ENCODE measurements at regions not wholly inside any gene's neighbourhood (a gene's known extent, or its start where the extent isn't known, plus 50 kb on each side); places are given as distances from the start of the nearest gene placed in this dataset.

- Histone ChIP-seq H3K9me3 (replicated peaks) (peaks cover 2% of the 10 kb centered on the region), H3K4me1 (peaks cover 5% of the 10 kb centered on the region), H3K36me3 (no peaks in the 10 kb centered on the region), H3K27ac (replicated peaks) (no peak overlapping the region), H3K4me3 (no peak overlapping the region), H3K27me3 (ENCODE audit: low read depth) (peaks cover 61% of the 10 kb centered on the region)
- intact Hi-C loops (cut with micrococcal nuclease): no loop called here
- TF ChIP-seq CTCF (IDR thresholded peaks at IDR 0.05; ENCODE audit: borderline replicate concordance): no peak
- no peak for DNase-seq
Measured at GRCh38 chr2:173556816-173557215, 202.1 kb downstream of the CDCA7 start.

- TF ChIP-seq CTCF (IDR thresholded peaks at IDR 0.05; ENCODE audit: borderline replicate concordance): no peak
- Histone ChIP-seq H3K27ac (replicated peaks) (no peak overlapping the region), H3K36me3 (no peaks in the 10 kb centered on the region), H3K4me3 (no peak overlapping the region), H3K4me1 (peaks cover 5% of the 10 kb centered on the region), H3K9me3 (replicated peaks) (peaks cover 5% of the 10 kb centered on the region), H3K27me3 (ENCODE audit: low read depth) (peaks cover 61% of the 10 kb centered on the region)
- intact Hi-C loops (cut with micrococcal nuclease): no loop called here
- DNase-seq: no peak
Measured at GRCh38 chr2:173557497-173557896, 202.8 kb downstream of the CDCA7 start.

GRCh38 chr2:173567493-173567892 lies 212.8 kb downstream of the CDCA7 start:
- DNase-seq: no peak
- intact Hi-C loops (cut with micrococcal nuclease): no loop called here
- Histone ChIP-seq H3K36me3 (no peaks in the 10 kb centered on the region), H3K4me3 (no peak overlapping the region), H3K27ac (replicated peaks) (no peak overlapping the region), H3K27me3 (ENCODE audit: low read depth) (no peaks in the 10 kb centered on the region), H3K4me1 (peaks cover 6% of the 10 kb centered on the region), H3K9me3 (replicated peaks) (no peaks in the 10 kb centered on the region)
- TF ChIP-seq CTCF (IDR thresholded peaks at IDR 0.05; ENCODE audit: borderline replicate concordance): no peak

GRCh38 chr2:173568054-173568453 lies 213.4 kb downstream of the CDCA7 start:
- Histone ChIP-seq H3K4me3 (no peak overlapping the region), H3K27me3 (ENCODE audit: low read depth) (no peaks in the 10 kb centered on the region), H3K27ac (replicated peaks) (no peak overlapping the region), H3K4me1 (peaks cover 6% of the 10 kb centered on the region), H3K36me3 (no peaks in the 10 kb centered on the region), H3K9me3 (replicated peaks) (no peaks in the 10 kb centered on the region)
- TF ChIP-seq CTCF (IDR thresholded peaks at IDR 0.05; ENCODE audit: borderline replicate concordance): peak; percentile 46
- no peak for DNase-seq
- intact Hi-C loops (cut with micrococcal nuclease): no loop called here

- intact Hi-C loops (cut with micrococcal nuclease): loop anchor here (10.0 kb wide), 1 partner anchor 166 kb away; no protein-coding TSS in a partner anchor
- Histone ChIP-seq H3K27ac (replicated peaks) (no peak overlapping the region), H3K4me1 (peaks cover 6% of the 10 kb centered on the region), H3K4me3 (no peak overlapping the region), H3K36me3 (no peaks in the 10 kb centered on the region), H3K27me3 (ENCODE audit: low read depth) (no peaks in the 10 kb centered on the region), H3K9me3 (replicated peaks) (no peaks in the 10 kb centered on the region)
- DNase-seq: no peak
- peak; percentile 59 for TF ChIP-seq CTCF (IDR thresholded peaks at IDR 0.05; ENCODE audit: borderline replicate concordance)
Measured at GRCh38 chr2:173571021-173571821, 216.5 kb downstream of the CDCA7 start.
